ENCODE measurements at regions not wholly inside any gene's neighbourhood (a gene's known extent, or its start where the extent isn't known, plus 50 kb on each side); places are given as distances from the start of the nearest gene placed in this dataset.

DNA sequence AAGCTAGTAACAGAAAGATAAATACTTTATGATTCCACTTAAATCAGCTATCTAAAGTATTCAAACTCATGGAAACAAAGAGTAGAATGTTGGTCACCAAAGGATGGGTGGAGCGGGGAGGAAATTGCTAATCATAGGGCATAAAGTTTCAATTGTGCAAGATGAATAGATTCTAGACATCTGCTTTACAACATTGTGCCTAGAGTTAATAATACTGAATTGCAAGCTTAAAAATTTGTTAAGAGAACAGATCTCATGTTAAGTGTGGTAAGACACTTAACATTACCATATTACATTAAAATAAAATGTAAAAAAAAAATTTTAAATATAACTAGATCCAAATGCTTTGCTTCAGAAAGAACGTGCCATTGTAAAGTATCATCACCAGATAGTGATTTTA lies 411.1 kb upstream of the MBL2 start:
- TF ChIP-seq GATA2 (IDR thresholded peaks at IDR 0.05; ENCODE audit: low read depth, low read length) (no peak), GATA3 (IDR thresholded peaks at IDR 0.05; ENCODE audit: low read depth, low read length) (no peak)

DNA sequence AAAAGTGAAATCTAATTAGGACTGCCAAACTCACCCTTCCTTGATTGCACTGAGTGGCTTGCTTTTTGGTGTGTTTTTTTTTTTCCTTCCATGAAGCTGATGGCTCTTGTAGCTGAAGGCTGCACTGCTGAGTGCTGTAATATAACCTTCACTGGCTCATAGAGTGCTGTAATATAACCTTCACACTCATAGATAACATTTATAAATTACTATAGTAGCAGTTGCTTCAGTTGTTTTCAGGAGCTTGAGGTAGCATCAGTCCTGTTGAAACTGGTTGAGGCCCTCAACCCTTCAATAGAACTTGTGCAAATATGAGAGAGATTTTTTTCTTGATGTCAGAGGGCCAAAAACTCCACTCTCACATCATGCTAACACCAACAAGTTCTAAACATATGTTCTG lies 404.9 kb upstream of the MBL2 start:
- no peak for TF ChIP-seq GATA2 (IDR thresholded peaks at IDR 0.05; ENCODE audit: low read depth, low read length)
- no peak for TF ChIP-seq GATA3 (IDR thresholded peaks at IDR 0.05; ENCODE audit: low read depth, low read length)

DNA sequence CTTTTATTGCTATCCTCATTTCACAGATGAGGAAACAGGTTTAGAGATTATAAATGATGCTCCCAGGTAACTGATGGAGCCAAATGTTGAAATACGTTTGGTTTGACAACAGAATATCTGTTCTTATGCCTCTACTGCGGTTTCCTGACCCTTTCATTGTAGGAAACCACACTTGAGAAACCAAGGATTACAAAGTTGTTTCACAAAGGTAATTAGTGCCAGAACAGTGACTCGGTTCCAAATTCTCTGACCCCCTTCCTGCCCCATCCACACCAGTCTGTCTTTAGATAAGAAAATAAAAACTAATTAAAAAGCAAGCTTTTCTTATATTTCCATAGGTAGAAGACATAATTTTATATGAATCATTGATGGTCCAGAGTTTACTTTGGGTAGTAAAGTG lies 393.7 kb upstream of the MBL2 start:
- TF ChIP-seq GATA2 (IDR thresholded peaks at IDR 0.05; ENCODE audit: low read depth, low read length) (no peak), GATA3 (IDR thresholded peaks at IDR 0.05; ENCODE audit: low read depth, low read length) (no peak)

DNA sequence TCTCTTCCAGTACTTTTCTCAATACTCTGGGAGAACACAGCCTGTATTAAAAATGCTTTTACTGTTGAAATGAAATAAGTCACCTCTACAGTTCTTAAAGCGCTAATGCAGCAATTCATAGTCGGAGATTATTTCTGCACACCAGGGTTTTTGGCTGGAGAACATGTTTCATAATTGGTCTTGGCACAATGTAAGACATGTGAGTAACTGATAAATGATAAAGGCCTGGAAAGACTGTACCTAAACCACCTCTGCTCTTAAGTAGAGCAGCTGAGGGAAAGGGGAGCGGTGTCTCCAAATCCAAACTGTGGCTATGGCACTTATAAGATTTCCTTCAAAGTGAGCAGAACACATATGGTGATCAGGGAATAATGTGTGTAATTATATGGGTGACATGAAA lies 390.3 kb upstream of the MBL2 start:
- TF ChIP-seq GATA2 (IDR thresholded peaks at IDR 0.05; ENCODE audit: low read depth, low read length) (no peak), GATA3 (IDR thresholded peaks at IDR 0.05; ENCODE audit: low read depth, low read length) (no peak)

DNA sequence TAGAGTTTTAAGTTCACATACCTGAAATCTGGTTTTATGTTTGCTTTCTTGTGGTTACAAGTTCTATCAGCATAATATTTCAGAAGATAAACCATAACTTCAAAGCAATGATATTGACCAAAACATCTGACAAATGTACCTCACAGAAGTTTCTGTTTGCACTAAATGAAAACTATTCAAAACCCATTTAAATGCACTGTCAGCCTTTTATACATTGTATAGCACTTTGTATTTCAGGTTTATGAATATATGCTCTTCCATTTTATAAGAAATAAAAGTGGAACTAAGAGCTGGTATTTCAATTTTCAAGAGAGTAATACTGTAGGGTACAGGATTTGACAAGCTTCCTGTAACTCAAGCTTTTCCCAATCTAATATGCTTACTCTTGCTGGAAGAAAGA lies 388.6 kb upstream of the MBL2 start:
- TF ChIP-seq GATA3 (IDR thresholded peaks at IDR 0.05; ENCODE audit: low read depth, low read length) (no peak), GATA2 (IDR thresholded peaks at IDR 0.05; ENCODE audit: low read depth, low read length) (no peak)

DNA sequence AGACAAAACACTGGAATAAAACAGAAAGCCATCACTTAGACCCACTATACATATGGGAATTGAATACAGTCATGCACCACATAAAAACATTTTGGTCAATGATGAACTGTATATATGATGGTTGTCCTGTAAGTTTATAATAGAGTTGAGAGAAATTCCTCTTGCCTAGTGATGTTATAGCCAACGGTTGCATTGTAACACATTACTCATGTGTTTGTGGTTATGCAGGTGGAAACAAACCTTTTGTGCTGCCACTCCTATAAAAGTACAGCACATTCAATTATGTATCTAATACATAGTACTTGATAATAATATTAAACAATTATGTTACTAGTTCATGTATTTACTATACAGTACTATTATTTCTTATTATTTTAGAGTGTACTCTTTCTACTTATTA lies 381.2 kb upstream of the MBL2 start:
- no peak for TF ChIP-seq GATA2 (IDR thresholded peaks at IDR 0.05; ENCODE audit: low read depth, low read length)
- TF ChIP-seq GATA3 (IDR thresholded peaks at IDR 0.05; ENCODE audit: low read depth, low read length), result no peak

DNA sequence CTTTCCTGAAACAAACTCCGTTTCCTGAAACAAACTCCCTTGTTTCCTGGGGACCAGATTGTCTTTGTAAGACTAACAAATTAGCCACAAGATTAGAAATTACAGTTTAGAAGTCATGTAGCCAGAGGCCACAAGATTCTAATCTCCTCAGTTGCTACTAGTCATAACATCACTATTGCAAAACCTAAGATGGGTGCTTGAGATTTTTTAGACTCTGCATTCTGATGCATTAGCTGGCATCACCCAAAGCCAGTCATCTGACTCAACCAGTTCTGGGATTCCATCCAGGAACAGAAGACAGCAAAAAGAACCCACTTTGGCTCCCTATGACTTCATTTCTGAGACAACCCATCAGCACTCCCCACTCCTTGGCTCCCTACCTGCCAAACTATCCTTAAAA lies 367.9 kb upstream of the MBL2 start:
- TF ChIP-seq GATA3 (IDR thresholded peaks at IDR 0.05; ENCODE audit: low read depth, low read length) (no peak), GATA2 (IDR thresholded peaks at IDR 0.05; ENCODE audit: low read depth, low read length) (no peak)

DNA sequence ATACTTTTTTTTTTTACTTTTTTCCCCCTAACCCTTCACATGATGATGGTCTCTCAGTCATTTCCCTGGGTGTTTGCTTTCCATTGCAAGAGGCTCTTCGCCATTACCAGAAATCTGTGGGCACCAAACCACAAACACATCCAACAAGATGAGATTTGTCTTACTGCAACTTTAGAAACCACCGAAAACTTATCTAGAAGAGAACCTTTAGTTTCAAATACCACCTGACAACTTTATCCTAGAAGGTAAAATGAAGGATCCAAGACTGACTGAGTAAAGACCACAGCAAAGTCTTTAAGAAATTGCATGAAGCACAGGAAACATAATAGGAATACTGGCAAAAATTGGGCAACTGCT lies 363.3 kb upstream of the MBL2 start:
- no peak for TF ChIP-seq GATA2 (IDR thresholded peaks at IDR 0.05; ENCODE audit: low read depth, low read length)
- no peak for TF ChIP-seq GATA3 (IDR thresholded peaks at IDR 0.05; ENCODE audit: low read depth, low read length)

DNA sequence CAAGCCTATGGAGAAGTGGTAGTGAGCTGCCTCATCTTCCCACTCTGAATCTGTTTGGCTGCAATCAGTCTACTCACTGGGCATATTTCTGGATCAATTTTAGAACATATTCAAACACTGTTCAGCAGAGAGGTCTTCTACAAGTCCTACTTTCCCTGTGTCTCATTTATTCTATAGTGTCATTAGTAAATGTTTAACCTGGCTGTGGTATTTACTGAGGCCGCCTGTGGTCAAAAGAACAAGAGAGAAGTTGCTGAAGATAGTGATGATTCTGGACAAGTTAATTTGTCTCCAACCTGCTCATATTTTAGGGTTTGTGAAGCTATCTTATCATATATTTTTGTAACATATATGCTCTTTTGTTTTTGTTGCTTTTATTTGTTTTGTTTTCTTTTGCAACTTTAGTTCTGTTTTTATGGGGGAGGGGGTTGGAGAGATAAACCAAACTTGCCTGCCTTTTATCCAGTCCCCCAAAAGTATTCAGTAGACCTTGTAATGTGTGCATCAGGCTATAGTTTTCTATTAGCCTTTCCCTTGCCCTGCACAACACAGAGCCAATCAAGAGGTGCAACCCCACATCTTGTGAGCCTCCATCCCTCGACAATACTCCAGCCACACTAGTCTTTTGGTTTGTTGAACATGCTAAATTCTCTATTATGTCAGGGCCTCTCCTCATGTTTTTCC lies 362.8 kb upstream of the MBL2 start:
- no peak for TF ChIP-seq GATA2 (IDR thresholded peaks at IDR 0.05; ENCODE audit: low read depth, low read length)
- TF ChIP-seq GATA3 (IDR thresholded peaks at IDR 0.05; ENCODE audit: low read depth, low read length), result no peak

DNA sequence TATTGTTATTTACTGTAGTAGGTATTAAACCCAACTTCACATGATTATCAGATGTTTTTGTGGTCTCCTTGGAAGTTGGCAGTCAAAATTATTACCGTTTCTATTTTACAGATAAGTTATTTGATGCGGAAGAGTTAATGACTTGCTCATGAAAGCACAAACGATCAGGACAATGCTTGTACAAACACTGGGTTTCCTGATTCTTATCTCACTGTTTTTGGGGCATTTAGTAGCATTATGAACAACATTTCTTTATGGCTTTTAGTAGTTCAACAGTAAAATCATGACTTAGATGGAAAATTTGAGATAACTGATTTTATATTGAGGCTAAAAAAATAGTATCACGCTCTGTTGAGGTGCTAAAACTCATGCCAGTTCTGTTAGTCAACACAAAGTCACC lies 361.5 kb upstream of the MBL2 start:
- TF ChIP-seq GATA2 (IDR thresholded peaks at IDR 0.05; ENCODE audit: low read depth, low read length), result no peak
- no peak for TF ChIP-seq GATA3 (IDR thresholded peaks at IDR 0.05; ENCODE audit: low read depth, low read length)

DNA sequence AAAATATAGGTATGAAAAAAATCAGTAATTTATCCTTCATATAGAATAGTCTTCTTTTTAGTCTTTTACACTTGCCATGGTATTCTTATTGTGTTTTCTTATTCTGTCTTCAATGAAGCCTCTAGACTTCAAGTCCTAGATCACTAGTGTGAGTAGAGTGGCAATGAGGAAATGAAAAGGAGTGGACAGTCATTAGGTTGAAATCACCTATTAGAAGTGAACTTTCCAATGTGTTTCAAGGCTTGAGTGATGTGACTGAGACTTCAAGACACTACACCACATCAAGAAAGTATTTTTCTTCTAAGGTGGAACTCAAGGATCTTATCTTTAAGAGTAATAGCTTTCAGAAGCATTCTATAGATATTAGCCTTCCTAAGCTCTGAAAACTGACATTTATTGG lies 357.8 kb upstream of the MBL2 start:
- TF ChIP-seq GATA3 (IDR thresholded peaks at IDR 0.05; ENCODE audit: low read depth, low read length) (no peak), GATA2 (IDR thresholded peaks at IDR 0.05; ENCODE audit: low read depth, low read length) (no peak)

DNA sequence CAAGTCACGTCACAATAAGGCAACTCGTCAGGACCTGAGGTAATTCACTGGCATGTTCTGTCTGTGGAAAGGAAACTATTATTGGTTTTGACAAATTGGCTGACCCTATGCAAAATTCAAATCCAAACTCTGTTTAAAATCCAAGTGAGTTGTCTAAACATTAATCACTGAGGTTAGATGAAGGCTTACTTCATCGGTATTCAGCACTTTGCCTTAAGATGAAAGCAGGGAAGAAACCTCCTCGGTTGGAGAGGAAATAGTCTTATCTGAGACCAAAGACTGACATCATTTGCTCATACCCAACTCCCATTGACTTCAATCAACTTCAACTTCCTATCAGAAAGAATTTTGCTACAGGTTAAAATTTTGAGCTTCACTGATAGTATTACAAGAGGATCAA lies 355.1 kb upstream of the MBL2 start:
- TF ChIP-seq GATA2 (IDR thresholded peaks at IDR 0.05; ENCODE audit: low read depth, low read length) (no peak), GATA3 (IDR thresholded peaks at IDR 0.05; ENCODE audit: low read depth, low read length) (no peak)

DNA sequence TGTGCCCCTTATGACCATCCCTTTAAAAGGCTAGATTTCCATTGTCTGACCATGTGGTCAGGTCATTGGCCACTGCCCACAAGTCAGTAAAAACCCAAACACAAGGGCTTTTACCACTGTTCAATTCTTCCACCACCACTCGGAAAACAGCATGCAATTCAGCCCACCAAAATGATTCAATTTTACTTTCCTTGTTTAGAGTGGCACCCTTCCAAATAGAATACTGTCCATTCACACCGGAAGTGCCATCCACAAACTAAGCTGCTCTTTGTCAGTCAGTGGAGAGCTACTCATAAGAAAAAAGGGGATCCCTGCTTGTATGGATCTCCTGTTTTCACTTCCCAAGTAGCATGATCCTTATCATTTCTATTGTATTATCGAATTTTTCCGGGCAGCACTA lies 350.7 kb upstream of the MBL2 start:
- TF ChIP-seq GATA3 (IDR thresholded peaks at IDR 0.05; ENCODE audit: low read depth, low read length) (no peak), GATA2 (IDR thresholded peaks at IDR 0.05; ENCODE audit: low read depth, low read length) (no peak)

DNA sequence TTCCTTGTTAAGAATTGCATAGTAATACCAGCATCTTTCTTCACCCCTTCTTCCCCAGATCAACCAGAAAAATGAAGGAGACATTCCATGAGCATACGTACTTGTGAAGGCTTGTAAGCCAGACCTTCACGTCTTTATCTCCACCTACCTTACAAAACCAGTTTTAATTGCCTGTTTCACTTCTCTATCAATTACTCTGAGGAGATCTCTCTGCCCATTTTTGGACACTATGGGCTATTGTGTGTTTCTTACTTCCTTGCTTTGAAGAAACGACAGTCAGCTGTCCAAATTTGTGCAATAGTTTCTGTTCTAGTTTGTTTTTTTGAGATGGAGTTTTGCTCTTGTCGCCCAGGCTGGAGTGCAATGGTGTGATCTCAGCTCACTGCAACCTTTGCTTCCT lies 349.7 kb upstream of the MBL2 start:
- TF ChIP-seq GATA3 (IDR thresholded peaks at IDR 0.05; ENCODE audit: low read depth, low read length) (no peak), GATA2 (IDR thresholded peaks at IDR 0.05; ENCODE audit: low read depth, low read length) (no peak)

DNA sequence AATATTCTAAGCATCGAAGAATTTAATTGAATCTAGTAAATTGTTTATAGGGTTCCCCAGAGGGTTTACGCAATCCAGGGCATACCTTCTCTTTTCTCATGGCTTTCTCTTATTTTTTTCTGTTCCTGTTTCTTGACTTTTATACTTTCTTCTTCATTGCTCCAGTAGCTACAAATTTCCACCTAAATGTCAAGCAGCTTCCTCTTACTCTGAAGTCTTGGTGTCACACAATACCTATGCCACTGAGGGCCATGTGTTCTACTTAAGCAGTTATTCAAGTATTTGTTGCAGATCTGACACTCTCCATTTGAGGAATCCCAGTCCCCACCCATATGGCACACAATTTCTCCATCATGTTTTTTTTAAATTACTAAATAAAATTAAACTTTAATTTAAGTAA lies 343.1 kb upstream of the MBL2 start:
- TF ChIP-seq GATA2 (IDR thresholded peaks at IDR 0.05; ENCODE audit: low read depth, low read length) (no peak), GATA3 (IDR thresholded peaks at IDR 0.05; ENCODE audit: low read depth, low read length) (no peak)

DNA sequence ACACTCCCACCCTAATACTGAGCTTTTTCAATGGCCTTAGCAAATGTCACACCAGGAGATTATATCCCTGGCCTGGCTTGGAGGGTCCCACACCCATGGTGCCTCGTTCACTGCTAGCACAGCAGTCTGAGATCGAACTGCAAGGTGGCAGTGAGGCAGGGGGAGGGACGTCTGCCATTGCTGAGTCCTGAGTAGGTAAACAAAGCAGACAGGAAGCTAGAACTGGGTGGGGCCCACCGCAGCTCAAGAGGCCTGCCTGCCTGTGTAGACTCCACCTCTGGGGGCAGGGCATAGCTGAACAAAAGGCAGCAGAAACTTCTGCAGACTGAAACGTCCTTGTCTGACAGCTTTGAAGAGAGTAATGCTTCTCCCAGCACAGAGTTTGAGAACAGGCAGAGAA lies 338.9 kb upstream of the MBL2 start:
- TF ChIP-seq GATA2 (IDR thresholded peaks at IDR 0.05; ENCODE audit: low read depth, low read length) (no peak), GATA3 (IDR thresholded peaks at IDR 0.05; ENCODE audit: low read depth, low read length) (no peak)
